LNCAP (cell line): ENCODE measurements at regions not wholly inside any gene's neighbourhood (a gene's known extent, or its start where the extent isn't known, plus 50 kb on each side); places are given as distances from the start of the nearest gene placed in this dataset.

ENCODE experiments used
- CTCF ChIP-seq: fragments of 450-650 bp; IDR thresholded peaks from 2 replicates; pipeline ENCODE4 v1.5.1; 2017; ENCODE audit warnings: mild to moderate bottlenecking

GRCh38 chr5:171599411-171599810 is 180.0 kb downstream of the FGF18 start:
- no peak for TF ChIP-seq CTCF

GRCh38 chr5:171599957-171600612 is 180.6 kb downstream of the FGF18 start:
- no peak for TF ChIP-seq CTCF

GRCh38 chr5:171600741-171601265 is 181.4 kb downstream of the FGF18 start:
- TF ChIP-seq CTCF: no peak

GRCh38 chr5:171601266-171601881 is 181.9 kb downstream of the FGF18 start:
- TF ChIP-seq CTCF: no peak

GRCh38 chr5:171603591-171603990 is 182.0 kb upstream of the SMIM23 start:
- TF ChIP-seq CTCF: no peak

GRCh38 chr5:171604195-171604594 is 181.4 kb upstream of the SMIM23 start:
- TF ChIP-seq CTCF: no peak

- TF ChIP-seq CTCF: peak; percentile 42; the same call in 1 of the 2 replicates
These were observed 179.1 kb upstream of the SMIM23 start for GRCh38 chr5:171606414-171607024.
